PC-9 (cell line): ENCODE measurements at regions not wholly inside any gene's neighbourhood (a gene's known extent, or its start where the extent isn't known, plus 50 kb on each side); places are given as distances from the start of the nearest gene placed in this dataset.

Source experiments
- CTCF ChIP-seq: fragments of 200-600 bp; sonication (generic); conservative IDR thresholded peaks from 2 replicates; pipeline ENCODE4 v1.6.1; 2017; ENCODE audit warnings: mixed run types, antibody characterized with exemption, mild to moderate bottlenecking, moderate library complexity
- EZH2 ChIP-seq: fragments of 200-600 bp; sonication (generic); IDR thresholded peaks from 2 replicates; pipeline ENCODE4 v1.8.0; 2017; ENCODE audit warnings: antibody characterized with exemption, low read depth

GRCh38 chr7:84684836-84685480 is 490.4 kb upstream of the SEMA3A start:
- no peak for TF ChIP-seq EZH2
- no peak for TF ChIP-seq CTCF
